MM.1S (cell line): ENCODE measurements at regions not wholly inside any gene's neighbourhood (a gene's known extent, or its start where the extent isn't known, plus 50 kb on each side); places are given as distances from the start of the nearest gene placed in this dataset.
A peak's percentile ranks its signal among the peaks of the same experiment; 100 is the strongest.

Source experiments
- DNase-seq: peaks from one replicate; pipeline ENCODE4 v3.0.0-alpha.2; 2015
- H2AFZ ChIP-seq: fragments of 300-600 bp; sonication (generic); 2 replicates; pipeline ENCODE4 v1.6.0; 2016; ENCODE audit warnings: antibody characterized with exemption, low read length
- H3F3A ChIP-seq: fragments of 300-600 bp; sonication (generic); 2 replicates; pipeline ENCODE4 v1.6.1; 2016; ENCODE audit warnings: mild to moderate bottlenecking, antibody characterized with exemption, low read length, moderate library complexity, mixed read lengths; ENCODE audit not compliant: insufficient read depth
- H3K27ac ChIP-seq: fragments of 300-600 bp; sonication (generic); 2 replicates; pipeline ENCODE4 v1.5.1; 2016; ENCODE audit warnings: mild to moderate bottlenecking, low read length
- H3K27me3 ChIP-seq: fragments of 300-600 bp; sonication (generic); replicated peaks from 2 replicates; pipeline ENCODE4 v1.6.0; 2016; ENCODE audit warnings: low read length; ENCODE audit not compliant: insufficient read depth
- H3K36me3 ChIP-seq: fragments of 300-600 bp; sonication (generic); replicated peaks from 2 replicates; pipeline ENCODE4 v1.6.1; 2016; ENCODE audit warnings: mild to moderate bottlenecking, low read length, mixed read lengths; ENCODE audit not compliant: insufficient read depth
- H3K4me1 ChIP-seq: fragments of 300-600 bp; sonication (generic); 2 replicates; pipeline ENCODE4 v1.6.1; 2016; ENCODE audit warnings: low read length, mixed read lengths
- H3K4me2 ChIP-seq: fragments of 300-600 bp; sonication (generic); 2 replicates; pipeline ENCODE4 v1.6.0; 2016; ENCODE audit warnings: low read depth, low read length
- H3K4me3 ChIP-seq: fragments of 300-600 bp; sonication (generic); 2 replicates; pipeline ENCODE4 v1.5.1; 2016; ENCODE audit warnings: low read length, mixed read lengths
- H3K79me2 ChIP-seq: fragments of 300-600 bp; sonication (generic); 2 replicates; pipeline ENCODE4 v1.6.1; 2016; ENCODE audit warnings: mixed run types, low read length, mixed read lengths
- H3K9ac ChIP-seq: fragments of 300-600 bp; sonication (generic); 2 replicates; pipeline ENCODE4 v1.6.1; 2016; ENCODE audit warnings: low read length, mixed read lengths
- H3K9me2 ChIP-seq: fragments of 300-600 bp; sonication (generic); replicated peaks from 2 replicates; pipeline ENCODE4 v1.6.1; 2016; ENCODE audit warnings: mild to moderate bottlenecking, low read length, mixed read lengths; ENCODE audit not compliant: insufficient read depth
- H3K9me3 ChIP-seq: fragments of 300-600 bp; sonication (generic); replicated peaks from 2 replicates; pipeline ENCODE4 v1.6.1; 2016; ENCODE audit warnings: mild to moderate bottlenecking, low read length, mixed read lengths; ENCODE audit not compliant: insufficient read depth
- H4K20me1 ChIP-seq: fragments of 300-600 bp; sonication (generic); 2 replicates; pipeline ENCODE4 v1.6.1; 2016; ENCODE audit warnings: mild to moderate bottlenecking, low read length, moderate library complexity, mixed read lengths; ENCODE audit not compliant: insufficient read depth
- CTCF ChIP-seq: fragments of 300-600 bp; sonication (generic); IDR thresholded peaks from 2 replicates; pipeline ENCODE4 v1.5.1; 2016; ENCODE audit warnings: antibody characterized with exemption, low read length, mixed read lengths
- EZH2 ChIP-seq: fragments of 300-600 bp; sonication (generic); optimal IDR thresholded peaks from 2 replicates; pipeline ENCODE3; 2017; ENCODE audit warnings: low read depth, mild to moderate bottlenecking, antibody characterized with exemption, low read length, mixed read lengths
- EZH2phosphoT487 ChIP-seq: fragments of 300-600 bp; sonication (generic); IDR thresholded peaks from 2 replicates; pipeline ENCODE4 v1.6.1; 2018; ENCODE audit warnings: antibody characterized with exemption, low read length

DNA sequence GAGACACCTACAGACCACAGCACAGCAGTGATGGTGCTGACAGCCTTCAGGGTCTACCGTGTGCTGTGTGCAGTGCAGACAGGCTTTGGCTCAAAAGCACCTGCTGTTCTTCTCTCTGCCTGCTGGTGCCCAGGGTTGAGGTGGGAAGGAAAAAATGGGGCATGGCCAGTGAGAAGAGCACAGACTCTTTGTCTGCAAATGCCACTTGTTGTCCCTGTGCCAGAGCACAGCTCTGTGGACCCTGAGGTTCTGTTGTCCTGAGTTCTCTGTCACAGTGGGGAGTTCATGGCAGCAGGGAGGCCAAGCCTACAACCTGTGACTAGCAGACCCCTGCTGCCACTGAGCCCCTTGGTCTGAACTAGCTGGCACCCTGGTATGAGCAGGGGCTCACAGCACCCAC, 376.7 kb downstream of the GLRX3 start:
- Histone ChIP-seq H3K4me1 (peaks cover 12% of the 10 kb centered on the region), H3K27ac (peak overlapping the region; percentile 84; the same call in 1 of the 2 replicates), H3K9me3 (no peaks in the 10 kb centered on the region), H3K36me3 (no peaks in the 10 kb centered on the region), H3K27me3 (no peaks in the 10 kb centered on the region), H3K4me2 (no peak overlapping the region), H3K9me2 (no peaks in the 10 kb centered on the region), H2AFZ (no peak overlapping the region), H4K20me1 (no peaks in the 10 kb centered on the region), H3K9ac (no peak overlapping the region), H3K79me2 (no peaks in the 10 kb centered on the region), H3F3A (no peaks in the 10 kb centered on the region; the same call in 1 of the 2 replicates), H3K4me3 (no peak overlapping the region)
- TF ChIP-seq EZH2phosphoT487: no peak
- TF ChIP-seq CTCF: no peak
- no peak for TF ChIP-seq EZH2
- DNase-seq: peak; percentile 9

DNA sequence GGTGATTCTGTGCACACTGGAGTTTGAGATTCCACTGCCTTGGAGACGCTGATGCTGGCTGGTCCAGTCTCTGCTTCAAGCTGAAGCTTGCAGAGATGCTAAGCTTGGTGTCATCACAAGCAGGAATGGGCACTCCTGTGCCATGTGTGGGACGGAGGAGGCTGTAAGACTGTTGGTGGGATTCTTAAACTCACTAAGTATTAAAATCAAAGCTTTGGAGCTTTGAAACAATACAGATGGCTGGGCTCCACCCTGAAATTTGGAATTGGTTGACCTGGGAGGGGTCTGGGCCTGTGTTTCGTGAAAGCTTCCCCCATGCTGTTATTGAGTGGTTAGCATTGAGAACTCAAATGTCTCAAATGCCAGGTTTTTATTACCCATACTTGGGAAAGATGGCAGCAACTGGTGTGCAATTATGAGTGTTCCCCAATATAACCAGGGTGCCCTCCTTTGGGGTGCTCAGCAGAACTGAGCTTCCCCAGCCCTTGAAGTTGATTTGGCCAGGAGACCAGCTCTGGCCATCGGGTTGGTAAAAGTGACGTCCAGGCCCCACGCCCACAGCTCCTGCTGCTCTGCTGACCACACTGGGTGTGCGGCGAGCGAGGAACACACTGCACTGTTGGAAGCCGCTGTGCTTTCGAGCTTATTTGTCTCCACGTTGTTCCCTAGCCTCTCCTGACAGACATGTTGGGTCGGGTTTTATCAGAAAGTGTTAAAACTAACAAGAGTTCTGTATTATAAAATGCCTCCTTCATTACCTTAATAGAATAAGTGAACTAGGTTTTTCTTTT, 377.7 kb downstream of the GLRX3 start:
- DNase-seq: no peak
- Histone ChIP-seq H4K20me1 (no peaks in the 10 kb centered on the region), H3K36me3 (no peaks in the 10 kb centered on the region), H3K27me3 (no peaks in the 10 kb centered on the region), H3K9ac (no peak overlapping the region), H2AFZ (no peak overlapping the region), H3K9me3 (no peaks in the 10 kb centered on the region), H3K4me3 (no peak overlapping the region), H3K27ac (no peak overlapping the region), H3K79me2 (no peaks in the 10 kb centered on the region), H3F3A (no peaks in the 10 kb centered on the region; the same call in 1 of the 2 replicates), H3K4me2 (no peak overlapping the region), H3K4me1 (peaks cover 12% of the 10 kb centered on the region), H3K9me2 (no peaks in the 10 kb centered on the region)
- TF ChIP-seq EZH2: no peak
- TF ChIP-seq CTCF: no peak
- TF ChIP-seq EZH2phosphoT487: no peak

GRCh38 chr10:130515670-130516069, 379.5 kb downstream of the GLRX3 start:
- Histone ChIP-seq H3K79me2 (no peaks in the 10 kb centered on the region), H3K4me3 (no peak overlapping the region), H3K4me2 (no peak overlapping the region), H3F3A (peaks cover 8% of the 10 kb centered on the region; the same call in 1 of the 2 replicates), H3K4me1 (peaks cover 17% of the 10 kb centered on the region), H2AFZ (no peak overlapping the region), H3K9me2 (no peaks in the 10 kb centered on the region), H3K27me3 (no peaks in the 10 kb centered on the region), H4K20me1 (no peaks in the 10 kb centered on the region), H3K9ac (no peak overlapping the region), H3K9me3 (no peaks in the 10 kb centered on the region), H3K27ac (no peak overlapping the region), H3K36me3 (no peaks in the 10 kb centered on the region)
- TF ChIP-seq EZH2phosphoT487 (no peak), CTCF (no peak), EZH2 (no peak)
- no peak for DNase-seq
